ENCODE measurements at regions not wholly inside any gene's neighbourhood (a gene's known extent, or its start where the extent isn't known, plus 50 kb on each side); places are given as distances from the start of the nearest gene placed in this dataset.

DNA sequence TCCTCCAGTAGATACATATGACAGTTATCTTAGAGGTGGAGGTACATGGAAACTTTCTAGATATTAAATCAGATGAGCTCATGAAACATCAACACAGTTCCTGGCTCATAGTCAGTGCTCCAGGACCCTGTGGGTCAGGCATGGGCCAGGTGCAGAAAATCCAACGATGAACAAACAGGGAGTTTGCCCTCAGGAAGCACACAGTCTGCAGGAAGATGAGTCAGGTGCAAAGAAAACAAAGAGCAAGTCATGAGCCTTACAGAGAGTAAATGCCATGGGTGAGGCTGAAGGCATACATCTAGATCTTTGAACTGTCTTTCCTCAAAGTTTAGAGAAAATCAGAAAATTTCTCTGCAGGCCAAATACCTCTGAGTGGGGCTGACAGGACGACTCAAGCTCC is 184.2 kb upstream of the TPM1 start:
- H3K27me3 ChIP-seq (ENCODE audit: control insufficient read depth in 3 of 3, insufficient read depth in 3 of 3, low read depth in 1 of 3, low read length in 3 of 3) = peaks cover 0 to 3% (median 0%) of the 10 kb centered on the region in 3 experiments
- peaks cover 0 to 4% of the 10 kb centered on the region in 2 donors for H3K9me3 ChIP-seq (replicated peaks in 1 of 2; ENCODE audit: control insufficient read depth in 2 of 2, insufficient read depth in 1 of 2, low read depth in 1 of 2, low read length in 2 of 2)
- no peak for DNase-seq (ENCODE audit: low spot score)
- H2BK5ac ChIP-seq (ENCODE audit: low read length) = no peak overlapping the region
- H2AFZ ChIP-seq (ENCODE audit: low read length) = no peak overlapping the region
- H3K36me3 ChIP-seq (replicated peaks in 1 of 2; ENCODE audit: control insufficient read depth in 2 of 2, insufficient read depth in 2 of 2, low read length in 2 of 2) = no peaks in the 10 kb centered on the region
- no peak overlapping the region for H3K4ac ChIP-seq (ENCODE audit: low read length)
- H4K8ac ChIP-seq (ENCODE audit: low read depth, low read length) = no peak overlapping the region
- H3K27ac ChIP-seq (replicated peaks; ENCODE audit: low read length) = no peak overlapping the region
- no peak overlapping the region for H3K18ac ChIP-seq (ENCODE audit: low read length)
- no peaks in the 10 kb centered on the region for H3K79me1 ChIP-seq (ENCODE audit: low read depth, low read length)
- H3K4me3 ChIP-seq (ENCODE audit: low read length in 2 of 2) = no peak overlapping the region
- no peak overlapping the region for H4K91ac ChIP-seq (ENCODE audit: low read depth, low read length, poor library complexity)
- no peak overlapping the region for H3K9ac ChIP-seq (ENCODE audit: low read depth, low read length, poor library complexity)
- H3K4me2 ChIP-seq (ENCODE audit: insufficient read depth, low read length, poor library complexity, severe bottlenecking) = no peak overlapping the region
- no peak overlapping the region for H2BK12ac ChIP-seq (ENCODE audit: low read length)
- no peak overlapping the region for H3K14ac ChIP-seq (ENCODE audit: low read length)
- H2AK5ac ChIP-seq (ENCODE audit: low read depth, low read length) = peak overlapping the region; percentile 32
- H2BK15ac ChIP-seq (ENCODE audit: low read length) = no peak overlapping the region
- peaks cover 3% of the 10 kb centered on the region in 2 donors for H3K4me1 ChIP-seq (ENCODE audit: control insufficient read depth in 2 of 2, insufficient read depth in 1 of 2, low read depth in 1 of 2, low read length in 2 of 2)
- no peak overlapping the region for H2BK120ac ChIP-seq (ENCODE audit: low read depth, low read length)
- no peak overlapping the region for H3K23ac ChIP-seq (ENCODE audit: low read depth, low read length, poor library complexity)
- no CpG with 5 or more reads among the region's 2 CpGs for WGBS, 2 donors (ENCODE audit: extremely low coverage in 2 of 2, insufficient read length in 2 of 2, insufficient replicate concordance in 1 of 2)

- Histone ChIP-seq H2BK15ac (ENCODE audit: low read length) (no peak overlapping the region), H3K4ac (ENCODE audit: low read length) (no peak overlapping the region), H4K8ac (ENCODE audit: low read depth, low read length) (no peak overlapping the region), H3K79me1 (ENCODE audit: low read depth, low read length) (no peaks in the 10 kb centered on the region), H2BK120ac (ENCODE audit: low read depth, low read length) (no peak overlapping the region), H3K4me3 (ENCODE audit: low read length in 2 of 2) (no peak overlapping the region), H3K14ac (ENCODE audit: low read length) (no peak overlapping the region), H4K91ac (ENCODE audit: low read depth, low read length, poor library complexity) (no peak overlapping the region), H3K9me3 (replicated peaks in 1 of 2; ENCODE audit: control insufficient read depth in 2 of 2, insufficient read depth in 1 of 2, low read depth in 1 of 2, low read length in 2 of 2) (peaks cover 0 to 4% of the 10 kb centered on the region in 2 donors), H3K36me3 (replicated peaks in 1 of 2; ENCODE audit: control insufficient read depth in 2 of 2, insufficient read depth in 2 of 2, low read length in 2 of 2) (no peaks in the 10 kb centered on the region), H2BK5ac (ENCODE audit: low read length) (no peak overlapping the region), H3K27ac (replicated peaks; ENCODE audit: low read length) (no peak overlapping the region), H3K18ac (ENCODE audit: low read length) (no peak overlapping the region), H3K4me2 (ENCODE audit: insufficient read depth, low read length, poor library complexity, severe bottlenecking) (no peak overlapping the region), H2AK5ac (ENCODE audit: low read depth, low read length) (no peak overlapping the region), H3K23ac (ENCODE audit: low read depth, low read length, poor library complexity) (no peak overlapping the region), H3K9ac (ENCODE audit: low read depth, low read length, poor library complexity) (no peak overlapping the region), H2AFZ (ENCODE audit: low read length) (no peak overlapping the region), H3K27me3 (ENCODE audit: control insufficient read depth in 3 of 3, insufficient read depth in 3 of 3, low read depth in 1 of 3, low read length in 3 of 3) (peaks cover 0 to 3% (median 0%) of the 10 kb centered on the region in 3 experiments), H3K4me1 (ENCODE audit: control insufficient read depth in 2 of 2, insufficient read depth in 1 of 2, low read depth in 1 of 2, low read length in 2 of 2) (no peaks in the 10 kb centered on the region), H2BK12ac (ENCODE audit: low read length) (no peak overlapping the region)
- WGBS, 2 donors (ENCODE audit: extremely low coverage in 2 of 2, insufficient read length in 2 of 2, insufficient replicate concordance in 1 of 2) = no CpG with 5 or more reads among the region's 2 CpGs
- no peak for DNase-seq (ENCODE audit: low spot score)
Observed at GRCh38 chr15:62862717-62863116, 179.8 kb upstream of the TPM1 start.

- Histone ChIP-seq H3K4me2 (ENCODE audit: insufficient read depth, low read length, poor library complexity, severe bottlenecking) (no peak overlapping the region), H2AK5ac (ENCODE audit: low read depth, low read length) (no peak overlapping the region), H4K8ac (ENCODE audit: low read depth, low read length) (no peak overlapping the region), H3K14ac (ENCODE audit: low read length) (no peak overlapping the region), H2BK120ac (ENCODE audit: low read depth, low read length) (no peak overlapping the region), H3K4me3 (ENCODE audit: low read length in 2 of 2) (no peak overlapping the region), H3K4ac (ENCODE audit: low read length) (no peak overlapping the region), H3K23ac (ENCODE audit: low read depth, low read length, poor library complexity) (no peak overlapping the region), H3K27me3 (ENCODE audit: control insufficient read depth in 3 of 3, insufficient read depth in 3 of 3, low read depth in 1 of 3, low read length in 3 of 3) (no peaks in the 10 kb centered on the region), H3K36me3 (replicated peaks in 1 of 2; ENCODE audit: control insufficient read depth in 2 of 2, insufficient read depth in 2 of 2, low read length in 2 of 2) (no peaks in the 10 kb centered on the region), H3K27ac (replicated peaks; ENCODE audit: low read length) (no peak overlapping the region), H4K91ac (ENCODE audit: low read depth, low read length, poor library complexity) (no peak overlapping the region), H3K9me3 (replicated peaks in 1 of 2; ENCODE audit: control insufficient read depth in 2 of 2, insufficient read depth in 1 of 2, low read depth in 1 of 2, low read length in 2 of 2) (peaks cover 2 to 4% of the 10 kb centered on the region in 2 donors), H3K9ac (ENCODE audit: low read depth, low read length, poor library complexity) (no peak overlapping the region), H2BK12ac (ENCODE audit: low read length) (no peak overlapping the region), H3K4me1 (ENCODE audit: control insufficient read depth in 2 of 2, insufficient read depth in 1 of 2, low read depth in 1 of 2, low read length in 2 of 2) (peaks cover 0 to 5% of the 10 kb centered on the region in 2 donors), H3K18ac (ENCODE audit: low read length) (no peak overlapping the region), H2BK5ac (ENCODE audit: low read length) (no peak overlapping the region), H3K79me1 (ENCODE audit: low read depth, low read length) (peaks cover 2% of the 10 kb centered on the region), H2BK15ac (ENCODE audit: low read length) (no peak overlapping the region), H2AFZ (ENCODE audit: low read length) (no peak overlapping the region)
- no CpG with 5 or more reads among the region's 6 CpGs for WGBS, 2 donors (ENCODE audit: extremely low coverage in 2 of 2, insufficient read length in 2 of 2, insufficient replicate concordance in 1 of 2)
- no peak for DNase-seq (ENCODE audit: low spot score)
Observed at GRCh38 chr15:62866366-62866765, 176.2 kb upstream of the TPM1 start.

DNA sequence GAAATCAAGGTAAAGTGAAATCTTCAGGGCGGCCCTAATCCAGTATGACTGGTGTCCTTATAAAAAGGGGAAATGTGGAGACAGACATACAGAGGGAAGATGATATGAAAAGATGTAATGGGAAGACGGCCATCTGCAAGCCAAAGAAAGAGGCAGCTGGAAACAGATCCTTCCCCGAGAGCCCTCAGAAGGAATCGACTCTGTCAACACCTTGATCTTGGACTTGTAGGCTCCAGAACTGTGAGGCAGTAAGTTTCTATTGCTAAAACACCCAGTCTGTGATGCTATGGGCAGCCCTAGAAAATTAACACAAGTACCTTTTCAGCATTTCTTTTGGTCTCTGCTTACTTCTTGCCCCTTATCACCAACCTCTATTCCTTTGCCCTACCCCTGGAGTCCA is 174.7 kb upstream of the TPM1 start:
- H2AK5ac ChIP-seq (ENCODE audit: low read depth, low read length) = no peak overlapping the region
- H2BK5ac ChIP-seq (ENCODE audit: low read length) = no peak overlapping the region
- H3K9me3 ChIP-seq (replicated peaks in 1 of 2; ENCODE audit: control insufficient read depth in 2 of 2, insufficient read depth in 1 of 2, low read depth in 1 of 2, low read length in 2 of 2) = peaks cover 1 to 2% of the 10 kb centered on the region in 2 donors
- no peak overlapping the region for H3K18ac ChIP-seq (ENCODE audit: low read length)
- DNase-seq (ENCODE audit: low spot score) = no peak
- peaks cover 0 to 5% of the 10 kb centered on the region in 2 donors for H3K4me1 ChIP-seq (ENCODE audit: control insufficient read depth in 2 of 2, insufficient read depth in 1 of 2, low read depth in 1 of 2, low read length in 2 of 2)
- H3K36me3 ChIP-seq (replicated peaks in 1 of 2; ENCODE audit: control insufficient read depth in 2 of 2, insufficient read depth in 2 of 2, low read length in 2 of 2) = no peaks in the 10 kb centered on the region
- no peak overlapping the region for H4K91ac ChIP-seq (ENCODE audit: low read depth, low read length, poor library complexity)
- no CpG with 5 or more reads among the region's 4 CpGs for WGBS, 2 donors (ENCODE audit: extremely low coverage in 2 of 2, insufficient read length in 2 of 2, insufficient replicate concordance in 1 of 2)
- no peak overlapping the region for H3K27ac ChIP-seq (replicated peaks; ENCODE audit: low read length)
- no peak overlapping the region for H3K9ac ChIP-seq (ENCODE audit: low read depth, low read length, poor library complexity)
- H3K23ac ChIP-seq (ENCODE audit: low read depth, low read length, poor library complexity) = no peak overlapping the region
- H3K14ac ChIP-seq (ENCODE audit: low read length) = no peak overlapping the region
- H4K8ac ChIP-seq (ENCODE audit: low read depth, low read length) = no peak overlapping the region
- H2BK120ac ChIP-seq (ENCODE audit: low read depth, low read length) = no peak overlapping the region
- no peak overlapping the region for H2BK15ac ChIP-seq (ENCODE audit: low read length)
- H2AFZ ChIP-seq (ENCODE audit: low read length) = no peak overlapping the region
- no peak overlapping the region for H3K4me3 ChIP-seq (ENCODE audit: low read length in 2 of 2)
- H2BK12ac ChIP-seq (ENCODE audit: low read length) = no peak overlapping the region
- peaks cover 2% of the 10 kb centered on the region for H3K79me1 ChIP-seq (ENCODE audit: low read depth, low read length)
- no peak overlapping the region for H3K4me2 ChIP-seq (ENCODE audit: insufficient read depth, low read length, poor library complexity, severe bottlenecking)
- no peak overlapping the region for H3K4ac ChIP-seq (ENCODE audit: low read length)
- no peaks in the 10 kb centered on the region for H3K27me3 ChIP-seq (ENCODE audit: control insufficient read depth in 3 of 3, insufficient read depth in 3 of 3, low read depth in 1 of 3, low read length in 3 of 3)
